Glutamatergic neuron (in vitro differentiated cells): ENCODE measurements at regions not wholly inside any gene's neighbourhood (a gene's known extent, or its start where the extent isn't known, plus 50 kb on each side); places are given as distances from the start of the nearest gene placed in this dataset.

ENCODE experiments used
- DNase-seq: peaks from one replicate; pipeline ENCODE4 v3.0.0; 2022
- H3K27ac Mint-ChIP-seq: one replicate; pipeline ENCODE4 v1.8.0; 2020; ENCODE audit warnings: mild to moderate bottlenecking, mixed read lengths, inconsistent platforms; ENCODE audit not compliant: unreplicated experiment
- H3K27me3 Mint-ChIP-seq: one replicate; pipeline ENCODE4 v1.8.0; 2020; ENCODE audit warnings: mild to moderate bottlenecking, moderate library complexity, mixed read lengths, inconsistent platforms; ENCODE audit not compliant: unreplicated experiment
- H3K36me3 Mint-ChIP-seq: one replicate; pipeline ENCODE4 v1.8.0; 2020; ENCODE audit warnings: mild to moderate bottlenecking, mixed read lengths, inconsistent platforms; ENCODE audit not compliant: unreplicated experiment
- H3K4me1 Mint-ChIP-seq: one replicate; pipeline ENCODE4 v1.8.0; 2020; ENCODE audit warnings: mild to moderate bottlenecking, low read depth, mixed read lengths, inconsistent platforms; ENCODE audit not compliant: unreplicated experiment
- H3K4me3 Mint-ChIP-seq: one replicate; pipeline ENCODE4 v1.8.0; 2020; ENCODE audit warnings: mild to moderate bottlenecking, mixed read lengths, inconsistent platforms; ENCODE audit not compliant: unreplicated experiment
- H3K9me3 Mint-ChIP-seq: one replicate; pipeline ENCODE4 v1.8.0; 2020; ENCODE audit warnings: mild to moderate bottlenecking, moderate library complexity, mixed read lengths, inconsistent platforms; ENCODE audit not compliant: unreplicated experiment
- CTCF ChIP-seq: fragments of 200-600 bp; sonication (generic); IDR thresholded peaks from one replicate; pipeline ENCODE4 v1.5.0; 2021; ENCODE audit not compliant: partially characterized antibody, unreplicated experiment

GRCh38 chr9:73855206-73855605 is 641.9 kb upstream of the RORB start:
- Mint-ChIP-seq H3K4me1 (no peaks in the 10 kb centered on the region), H3K27ac (no peak overlapping the region), H3K36me3 (no peaks in the 10 kb centered on the region), H3K27me3 (no peaks in the 10 kb centered on the region), H3K9me3 (no peaks in the 10 kb centered on the region), H3K4me3 (no peak overlapping the region)
- DNase-seq, result no peak
- no peak for TF ChIP-seq CTCF

GRCh38 chr9:73863924-73864323 is 633.2 kb upstream of the RORB start:
- no peak overlapping the region for H3K4me3 Mint-ChIP-seq
- DNase-seq, result no peak
- H3K36me3 Mint-ChIP-seq, result no peaks in the 10 kb centered on the region
- H3K27ac Mint-ChIP-seq, result no peak overlapping the region
- TF ChIP-seq CTCF, result no peak
- no peaks in the 10 kb centered on the region for H3K4me1 Mint-ChIP-seq
- no peaks in the 10 kb centered on the region for H3K9me3 Mint-ChIP-seq
- no peaks in the 10 kb centered on the region for H3K27me3 Mint-ChIP-seq

GRCh38 chr9:73866451-73866850 is 630.7 kb upstream of the RORB start:
- Mint-ChIP-seq H3K27me3 (no peaks in the 10 kb centered on the region), H3K9me3 (peaks cover 2% of the 10 kb centered on the region)

GRCh38 chr9:73869264-73869663 is 627.9 kb upstream of the RORB start:
- peaks cover 6% of the 10 kb centered on the region for H3K4me1 Mint-ChIP-seq
- no peak overlapping the region for H3K27ac Mint-ChIP-seq

More at GRCh38 chr9:73866451-73866850, 630.7 kb upstream of the RORB start:
- H3K4me1 Mint-ChIP-seq, result no peaks in the 10 kb centered on the region
- no peak for DNase-seq
- no peak overlapping the region for H3K27ac Mint-ChIP-seq
- no peak overlapping the region for H3K4me3 Mint-ChIP-seq
- H3K36me3 Mint-ChIP-seq, result no peaks in the 10 kb centered on the region
- TF ChIP-seq CTCF, result no peak

DNA sequence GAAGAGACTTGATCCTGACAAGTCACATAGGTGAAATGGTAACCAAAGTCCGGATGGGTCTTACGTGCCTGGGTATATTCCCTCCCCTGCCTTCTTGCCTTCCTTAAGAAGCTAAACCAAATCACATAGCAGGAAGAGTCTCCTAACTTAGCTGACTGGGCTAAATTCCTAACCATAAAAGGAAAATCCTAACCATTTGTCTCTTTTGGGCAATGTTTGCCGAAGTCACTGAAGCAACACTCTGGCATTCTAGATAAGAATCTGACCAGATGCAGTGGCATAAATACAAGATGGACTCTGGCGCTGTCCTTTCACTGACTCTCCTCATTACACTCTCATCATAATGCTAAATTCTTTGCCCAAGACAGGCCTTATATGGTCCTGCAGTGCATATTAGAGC is 625.5 kb upstream of the RORB start:
- peaks cover 6% of the 10 kb centered on the region for H3K4me1 Mint-ChIP-seq
- no peaks in the 10 kb centered on the region for H3K27me3 Mint-ChIP-seq
- peaks cover 2% of the 10 kb centered on the region for H3K9me3 Mint-ChIP-seq
- H3K4me3 Mint-ChIP-seq, result no peak overlapping the region
- no peaks in the 10 kb centered on the region for H3K36me3 Mint-ChIP-seq
- TF ChIP-seq CTCF, result no peak
- DNase-seq, result no peak
- no peak overlapping the region for H3K27ac Mint-ChIP-seq

More at GRCh38 chr9:73869264-73869663, 627.9 kb upstream of the RORB start:
- no peak for TF ChIP-seq CTCF
- Mint-ChIP-seq H3K4me3 (no peak overlapping the region), H3K27me3 (no peaks in the 10 kb centered on the region), H3K36me3 (no peaks in the 10 kb centered on the region), H3K9me3 (peaks cover 2% of the 10 kb centered on the region)
- DNase-seq, result no peak
